SK-N-SH (cell line): ENCODE measurements at regions not wholly inside any gene's neighbourhood (a gene's known extent, or its start where the extent isn't known, plus 50 kb on each side); places are given as distances from the start of the nearest gene placed in this dataset.

ENCODE experiments used
- CTCF ChIA-PET: fragments of 300-600, 350-600 bp; formaldehyde crosslinking; extraction: SDS; loops from one replicate; lab custom pipeline; 2021; lab: Yijun Ruan, JAX
- POLR2A ChIA-PET: fragments of 350-600 bp; sonication (Branson Sonifier 250); formaldehyde crosslinking; extraction: SDS; loops from one replicate; lab custom pipeline; 2020; ENCODE audit warnings: antibody characterized with exemption, inconsistent platforms; lab: Yijun Ruan, JAX
- DNase-seq: peaks from one replicate; pipeline ENCODE4 v3.0.0; 2012
- H2AFZ ChIP-seq: fragments of 200-600 bp; sonication (generic); 2 replicates; pipeline ENCODE4 v1.8.1; 2016; ENCODE audit warnings: antibody characterized with exemption, mild to moderate bottlenecking, low read depth
- H3F3A ChIP-seq: fragments of 200-600 bp; sonication (generic); replicated peaks from 2 replicates; pipeline ENCODE3; 2016; ENCODE audit warnings: antibody characterized with exemption, mild to moderate bottlenecking; ENCODE audit not compliant: insufficient read depth
- H3K27ac ChIP-seq, 2 experiments: fragments of 200-500 bp in 1 of 2; fragments of 200-600 bp in 1 of 2; sonication (Bioruptor generic) in 1 of 2; sonication (generic), shearing (Covaris generic) in 1 of 2; 2 replicates each; pipeline versions ENCODE4 v1.5.1 to v1.6.1; 2014 to 2016; ENCODE audit warnings: low read depth in 2 of 2, inconsistent platforms in 1 of 2, low read length in 1 of 2, mild to moderate bottlenecking in 1 of 2, mixed read lengths in 1 of 2
- H3K27me3 ChIP-seq: fragments of 200-600 bp; sonication (generic), shearing (Covaris generic); 2 replicates; pipeline ENCODE4 v1.6.1; 2016; ENCODE audit warnings: mixed run types; ENCODE audit not compliant: insufficient read depth
- H3K36me3 ChIP-seq, 2 experiments: fragments of 200-500 bp in 1 of 2; fragments of 200-600 bp in 1 of 2; sonication (Bioruptor generic) in 1 of 2; sonication (generic) in 1 of 2; replicated peaks in 1 of 2; 2 replicates each; pipeline versions ENCODE3 to v1.5.1; 2014 to 2016; ENCODE audit warnings: low read length in 1 of 2, mild to moderate bottlenecking in 1 of 2; ENCODE audit not compliant: insufficient read depth in 2 of 2, control insufficient read depth in 1 of 2
- H3K4me1 ChIP-seq, 2 experiments: fragments of 200-500 bp in 1 of 2; fragments of 200-600 bp in 1 of 2; sonication (Bioruptor generic) in 1 of 2; sonication (generic), shearing (Covaris generic) in 1 of 2; 2 replicates each; pipeline versions ENCODE4 v1.5.1 to v1.6.1; 2014 to 2016; ENCODE audit warnings: low read depth in 1 of 2, low read length in 1 of 2, mixed run types in 1 of 2; ENCODE audit not compliant: insufficient read depth in 2 of 2, control insufficient read depth in 1 of 2
- H3K4me2 ChIP-seq: fragments of 200-600 bp; sonication (generic), shearing (Covaris generic); 2 replicates; pipeline ENCODE4 v1.6.1; 2017; ENCODE audit warnings: mixed run types
- H3K4me3 ChIP-seq, 2 experiments: fragments of 200-500 bp in 1 of 2; fragments of 200-600 bp in 1 of 2; sonication (Bioruptor generic) in 1 of 2; sonication (generic), shearing (Covaris generic) in 1 of 2; 2 replicates each; pipeline versions ENCODE4 v1.5.1 to v1.8.1; 2014 to 2016; ENCODE audit warnings: low read depth in 2 of 2, inconsistent platforms in 1 of 2, low read length in 1 of 2, mild to moderate bottlenecking in 1 of 2, mixed read lengths in 1 of 2, moderate library complexity in 1 of 2
- H3K79me2 ChIP-seq: fragments of 200-600 bp; sonication (generic); 2 replicates; pipeline ENCODE4 v1.8.1; 2017; ENCODE audit warnings: mild to moderate bottlenecking; ENCODE audit not compliant: insufficient read depth
- H3K9ac ChIP-seq: fragments of 200-600 bp; sonication (generic); 2 replicates; pipeline ENCODE4 v1.6.1; 2017; ENCODE audit warnings: mixed run types
- H3K9me2 ChIP-seq: fragments of 200-600 bp; sonication (generic); 2 replicates; pipeline ENCODE4 v1.6.1; 2017; ENCODE audit warnings: mixed run types
- H3K9me3 ChIP-seq: fragments of 200-600 bp; sonication (generic); 2 replicates; pipeline ENCODE4 v1.6.1; 2017; ENCODE audit warnings: mixed run types, mild to moderate bottlenecking, moderate library complexity
- H4K20me1 ChIP-seq: fragments of 200-600 bp; sonication (generic); 2 replicates; pipeline ENCODE4 v1.6.1; 2017; ENCODE audit warnings: mild to moderate bottlenecking, mixed run types; ENCODE audit not compliant: insufficient read depth
- ELF1 ChIP-seq: IDR thresholded peaks from 2 replicates; pipeline ENCODE4 v1.4.0; 2012
- FOSL2 ChIP-seq: IDR thresholded peaks from 2 replicates; pipeline ENCODE4 v1.4.0; 2012; ENCODE audit warnings: low read depth, mild to moderate bottlenecking, moderate library complexity, borderline replicate concordance
- GATA2 ChIP-seq: sonication (generic); formaldehyde crosslinking; IDR thresholded peaks from 2 replicates; pipeline ENCODE4 v1.5.0; 2020; ENCODE audit warnings: mild to moderate bottlenecking, missing genetic modification reagents
- JUND ChIP-seq: IDR thresholded peaks from 2 replicates; pipeline ENCODE4 v1.4.0; 2012
- MEF2A ChIP-seq: IDR thresholded peaks from 2 replicates; pipeline ENCODE4 v1.4.0; 2012; ENCODE audit warnings: low read depth, borderline replicate concordance
- PBX3 ChIP-seq: IDR thresholded peaks from 2 replicates; pipeline ENCODE4; 2012
- POLR2AphosphoS5 ChIP-seq: IDR thresholded peaks from 2 replicates; pipeline ENCODE4 v1.6.1; 2012; ENCODE audit warnings: low read depth, low read length
- RAD21 ChIP-seq: IDR thresholded peaks from 2 replicates; pipeline ENCODE4 v1.6.1; 2012; ENCODE audit warnings: mild to moderate bottlenecking, low read length
- RCOR1 ChIP-seq: fragments of 150-350 bp; IDR thresholded peaks from 2 replicates; pipeline ENCODE4 v1.6.1; 2017; ENCODE audit warnings: antibody characterized with exemption, low read length
- REST ChIP-seq: IDR thresholded peaks from 2 replicates; pipeline ENCODE4 v1.6.1; 2012; ENCODE audit warnings: mild to moderate bottlenecking, low read depth, low read length, moderate library complexity
- RXRA ChIP-seq: IDR thresholded peaks from 2 replicates; pipeline ENCODE4 v1.4.0; 2012; ENCODE audit warnings: low read depth, mild to moderate bottlenecking, borderline replicate concordance
- SIN3A ChIP-seq: IDR thresholded peaks from 2 replicates; pipeline ENCODE4 v1.6.1; 2012; ENCODE audit warnings: low read depth, mild to moderate bottlenecking, low read length, moderate library complexity, borderline replicate concordance
- TAF1 ChIP-seq: IDR thresholded peaks from 2 replicates; pipeline ENCODE4 v1.6.1; 2012; ENCODE audit warnings: low read depth, mild to moderate bottlenecking, low read length, moderate library complexity, borderline replicate concordance
- TCF12 ChIP-seq: IDR thresholded peaks from 2 replicates; pipeline ENCODE4 v1.4.0; 2012
- TEAD4 ChIP-seq: IDR thresholded peaks from 2 replicates; pipeline ENCODE4 v1.4.0; 2012; ENCODE audit warnings: mild to moderate bottlenecking, borderline replicate concordance; ENCODE audit not compliant: insufficient read depth
- YY1 ChIP-seq: IDR thresholded peaks from 2 replicates; pipeline ENCODE4 v1.4.0; 2012; ENCODE audit warnings: low read depth, mild to moderate bottlenecking
- ZBTB33 ChIP-seq: IDR thresholded peaks from 2 replicates; pipeline ENCODE4 v1.4.0; 2012; ENCODE audit warnings: low read depth, borderline replicate concordance
- WGBS: methylation state at CpG from one replicate; pipeline ENCODE4 v1.1.6; 2017; ENCODE audit warnings: low lambda C conversion rate; 5-methylcytosine and 5-hydroxymethylcytosine counted together

- no peak for TF ChIP-seq REST
- no peak for TF ChIP-seq SIN3A
- no peak for TF ChIP-seq RXRA
- no peak for TF ChIP-seq YY1
Observed at GRCh38 chr2:147310335-147311057, 534.3 kb upstream of the ACVR2A start (continued).

- no peak overlapping the region for H3K4me3 ChIP-seq
- no peaks in the 10 kb centered on the region for H3K27me3 ChIP-seq
- H3F3A ChIP-seq = no peaks in the 10 kb centered on the region
- no peak overlapping the region for H2AFZ ChIP-seq
- DNase-seq = no peak
- H3K27ac ChIP-seq = no peak overlapping the region
- H3K79me2 ChIP-seq = no peaks in the 10 kb centered on the region
- TF ChIP-seq RAD21 (no peak), TEAD4 (no peak), TAF1 (no peak), JUND (no peak), YY1 (no peak), TCF12 (no peak)
- no peaks in the 10 kb centered on the region for H4K20me1 ChIP-seq
- H3K9me3 ChIP-seq = no peaks in the 10 kb centered on the region
- CTCF ChIA-PET = no interaction called here
- no peaks in the 10 kb centered on the region for H3K9me2 ChIP-seq
- 0% methylated on average over 3 of the region's 3 CpGs for WGBS
- H3K36me3 ChIP-seq = no peaks in the 10 kb centered on the region
- H3K4me2 ChIP-seq = no peak overlapping the region
- H3K4me1 ChIP-seq = no peaks in the 10 kb centered on the region
- no peak overlapping the region for H3K9ac ChIP-seq
- POLR2A ChIA-PET = no interaction called here
Observed at GRCh38 chr2:147297820-147298219, 547.0 kb upstream of the ACVR2A start.

- no peaks in the 10 kb centered on the region for H3K9me3 ChIP-seq
- H3K27ac ChIP-seq = no peak overlapping the region
- no peak overlapping the region for H2AFZ ChIP-seq
- no peak overlapping the region for H3K4me3 ChIP-seq
- whole genome bisulfite sequencing = 0% methylated on average over 2 of the region's 2 CpGs
- no peak overlapping the region for H3K9ac ChIP-seq
- H3K4me2 ChIP-seq = no peak overlapping the region
- no peaks in the 10 kb centered on the region for H3K4me1 ChIP-seq
- no peaks in the 10 kb centered on the region for H4K20me1 ChIP-seq
- H3F3A ChIP-seq = no peaks in the 10 kb centered on the region
- ChIA-PET CTCF (no interaction called here), POLR2A (no interaction called here)
- DNase-seq = no peak
- H3K36me3 ChIP-seq = no peaks in the 10 kb centered on the region
- H3K27me3 ChIP-seq = no peaks in the 10 kb centered on the region; the same call in 1 of the 2 replicates
- H3K79me2 ChIP-seq = no peaks in the 10 kb centered on the region
- no peaks in the 10 kb centered on the region for H3K9me2 ChIP-seq
- no peak for TF ChIP-seq PBX3
- no peak for TF ChIP-seq YY1
- TF ChIP-seq RCOR1 = no peak
- no peak for TF ChIP-seq POLR2AphosphoS5
- TF ChIP-seq FOSL2 = no peak
- no peak for TF ChIP-seq SIN3A
- TF ChIP-seq GATA2 (CRISPR knock-in tag) = no peak
- no peak for TF ChIP-seq ZBTB33
- no peak for TF ChIP-seq RXRA
- TF ChIP-seq MEF2A = no peak
- no peak for TF ChIP-seq ELF1
- no peak for TF ChIP-seq TEAD4
Observed at GRCh38 chr2:147294825-147295392, 549.9 kb upstream of the ACVR2A start.
